ENCODE measurements at regions not wholly inside any gene's neighbourhood (a gene's known extent, or its start where the extent isn't known, plus 50 kb on each side); places are given as distances from the start of the nearest gene placed in this dataset.

- H3K27ac ChIP-seq = no peak overlapping the region
- ATAC-seq (no peak), FAIRE-seq (no peak), DNase-seq (no peak)
- no peaks in the 10 kb centered on the region for H3K4me1 ChIP-seq
- intact Hi-C loops (cut with DNase I) = no loop called here
- H3K27me3 ChIP-seq = no peaks in the 10 kb centered on the region
- TF ChIP-seq, protein P1, sequence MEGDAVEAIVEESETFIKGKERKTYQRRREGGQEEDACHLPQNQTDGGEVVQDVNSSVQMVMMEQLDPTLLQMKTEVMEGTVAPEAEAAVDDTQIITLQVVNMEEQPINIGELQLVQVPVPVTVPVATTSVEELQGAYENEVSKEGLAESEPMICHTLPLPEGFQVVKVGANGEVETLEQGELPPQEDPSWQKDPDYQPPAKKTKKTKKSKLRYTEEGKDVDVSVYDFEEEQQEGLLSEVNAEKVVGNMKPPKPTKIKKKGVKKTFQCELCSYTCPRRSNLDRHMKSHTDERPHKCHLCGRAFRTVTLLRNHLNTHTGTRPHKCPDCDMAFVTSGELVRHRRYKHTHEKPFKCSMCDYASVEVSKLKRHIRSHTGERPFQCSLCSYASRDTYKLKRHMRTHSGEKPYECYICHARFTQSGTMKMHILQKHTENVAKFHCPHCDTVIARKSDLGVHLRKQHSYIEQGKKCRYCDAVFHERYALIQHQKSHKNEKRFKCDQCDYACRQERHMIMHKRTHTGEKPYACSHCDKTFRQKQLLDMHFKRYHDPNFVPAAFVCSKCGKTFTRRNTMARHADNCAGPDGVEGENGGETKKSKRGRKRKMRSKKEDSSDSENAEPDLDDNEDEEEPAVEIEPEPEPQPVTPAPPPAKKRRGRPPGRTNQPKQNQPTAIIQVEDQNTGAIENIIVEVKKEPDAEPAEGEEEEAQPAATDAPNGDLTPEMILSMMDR (IDR thresholded peaks at IDR 0.05) = no peak
- 60 to 69% methylated on average over 1 of the region's 1 CpG for WGBS, 2 donors
- no peaks in the 10 kb centered on the region for H3K36me3 ChIP-seq
- H3K4me3 ChIP-seq = no peak overlapping the region
- H3K9me3 ChIP-seq = no peaks in the 10 kb centered on the region
Observed at GRCh38 chr3:8077126-8077525, 424.5 kb upstream of the LMCD1 start.

DNA sequence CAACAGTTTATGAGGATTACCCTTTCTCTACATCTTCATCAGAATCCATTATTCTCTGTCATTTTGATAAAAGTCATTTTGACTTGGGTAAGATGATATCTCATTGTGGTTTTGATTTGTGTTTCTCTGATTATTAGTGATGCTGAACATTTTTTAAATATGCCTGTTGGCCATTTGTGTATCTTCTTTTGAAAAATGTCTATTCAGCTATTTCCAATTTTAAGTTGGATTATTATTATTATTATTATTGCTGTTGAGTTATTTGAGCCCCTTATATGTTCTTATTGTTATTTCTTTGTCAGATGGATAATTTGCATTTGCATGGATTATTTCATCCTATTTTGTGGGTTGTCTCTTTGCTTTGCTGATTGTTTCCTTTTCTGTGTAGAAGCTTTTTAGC is 421.2 kb upstream of the LMCD1 start:
- Histone ChIP-seq H3K27me3 (no peaks in the 10 kb centered on the region), H3K9me3 (no peaks in the 10 kb centered on the region), H3K4me3 (no peak overlapping the region), H3K36me3 (no peaks in the 10 kb centered on the region), H3K27ac (no peak overlapping the region), H3K4me1 (no peaks in the 10 kb centered on the region)
- TF ChIP-seq, protein P1 (IDR thresholded peaks at IDR 0.05) = no peak
- ATAC-seq (no peak), DNase-seq (no peak), FAIRE-seq (no peak)
- intact Hi-C loops (cut with DNase I) = no loop called here

- H3K9me3 ChIP-seq = no peaks in the 10 kb centered on the region
- WGBS, 2 donors = 60 to 79% methylated on average over 2 of the region's 2 CpGs
- no peak for DNase-seq
Observed at GRCh38 chr3:8085498-8085897, 416.1 kb upstream of the LMCD1 start.

GRCh38 chr3:8087951-8088350 is 413.7 kb upstream of the LMCD1 start:
- DNase-seq = no peak
- Histone ChIP-seq H3K27me3 (no peaks in the 10 kb centered on the region), H3K36me3 (no peaks in the 10 kb centered on the region), H3K4me1 (no peaks in the 10 kb centered on the region), H3K9me3 (no peaks in the 10 kb centered on the region), H3K4me3 (no peak overlapping the region), H3K27ac (no peak overlapping the region)
- 76 to 85% methylated on average over 3 of the region's 3 CpGs for WGBS, 2 donors
- no peak for FAIRE-seq
- intact Hi-C loops (cut with DNase I) = no loop called here
- TF ChIP-seq, protein P1 (IDR thresholded peaks at IDR 0.05) = no peak
- no peak for ATAC-seq

More at GRCh38 chr3:8085498-8085897, 416.1 kb upstream of the LMCD1 start:
- Histone ChIP-seq H3K4me3 (no peak overlapping the region), H3K4me1 (no peaks in the 10 kb centered on the region), H3K36me3 (no peaks in the 10 kb centered on the region), H3K27me3 (no peaks in the 10 kb centered on the region), H3K27ac (no peak overlapping the region)
- intact Hi-C loops (cut with DNase I) = no loop called here
- ATAC-seq (no peak), FAIRE-seq (no peak)
- TF ChIP-seq, protein P1 (IDR thresholded peaks at IDR 0.05) = no peak

DNA sequence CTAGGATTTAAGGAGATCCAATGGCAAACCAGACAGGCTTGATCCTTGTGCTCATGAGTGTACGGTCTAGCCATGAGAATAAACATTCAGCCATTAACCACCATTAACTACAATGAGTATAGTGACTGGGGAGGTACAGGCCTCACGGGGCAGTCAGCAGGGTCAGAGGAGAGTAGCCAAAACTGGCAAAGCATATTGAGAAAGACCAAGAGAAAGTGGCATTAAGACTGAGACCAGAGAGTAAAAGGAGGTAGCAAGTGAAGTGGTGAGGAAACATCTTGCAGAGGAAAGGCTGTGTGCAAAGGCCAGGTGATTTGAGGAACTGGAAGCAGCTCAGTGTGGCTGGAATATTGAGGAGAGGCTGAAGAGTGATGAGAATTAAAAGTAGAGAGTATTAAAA is 407.2 kb upstream of the LMCD1 start:
- DNase-seq (no peak), ATAC-seq (no peak), FAIRE-seq (no peak)
- Histone ChIP-seq H3K27me3 (no peaks in the 10 kb centered on the region), H3K9me3 (no peaks in the 10 kb centered on the region), H3K27ac (no peak overlapping the region), H3K4me3 (no peak overlapping the region), H3K36me3 (no peaks in the 10 kb centered on the region), H3K4me1 (no peaks in the 10 kb centered on the region)
- TF ChIP-seq, protein P1 (IDR thresholded peaks at IDR 0.05) = no peak
- intact Hi-C loops (cut with DNase I) = no loop called here
- WGBS, 2 donors = 79 to 90% methylated on average over 2 of the region's 2 CpGs

All from pancreas (tissue), 10 donors.